ENCODE measurements at regions not wholly inside any gene's neighbourhood (a gene's known extent, or its start where the extent isn't known, plus 50 kb on each side); places are given as distances from the start of the nearest gene placed in this dataset.
"Not testable (repeated sequence)": the region's sequence is repeated elsewhere in the genome, so short reads cannot be mapped to it uniquely, and the experiment has no call there.

GRCh38 chr9:16282718-16283117 lies 587.8 kb downstream of the BNC2 start:
- DNase-seq, result no peak

GRCh38 chr9:16286160-16286559 lies 584.3 kb downstream of the BNC2 start:
- DNase-seq, result no peak

GRCh38 chr9:16289639-16290038 lies 580.8 kb downstream of the BNC2 start:
- DNase-seq, result no peak

GRCh38 chr9:16290169-16290568 lies 580.3 kb downstream of the BNC2 start:
- no peak for DNase-seq

- no peak for DNase-seq
These were observed 578.5 kb downstream of the BNC2 start for GRCh38 chr9:16291921-16292320.

GRCh38 chr9:16293610-16294009 lies 576.9 kb downstream of the BNC2 start:
- DNase-seq, result no peak

GRCh38 chr9:16294133-16294770 lies 576.2 kb downstream of the BNC2 start:
- DNase-seq, result no peak

GRCh38 chr9:16294940-16295339 lies 575.5 kb downstream of the BNC2 start:
- not testable (repeated sequence) for DNase-seq

GRCh38 chr9:16299368-16299767 lies 571.1 kb downstream of the BNC2 start:
- not testable (repeated sequence) for DNase-seq

- no peak for DNase-seq
These were observed 567.0 kb downstream of the BNC2 start for GRCh38 chr9:16303506-16303905.

GRCh38 chr9:16304301-16304700 lies 566.2 kb downstream of the BNC2 start:
- DNase-seq, result no peak

- DNase-seq, result no peak
These were observed 563.9 kb downstream of the BNC2 start for GRCh38 chr9:16306586-16306985.

GRCh38 chr9:16307626-16308195 lies 562.8 kb downstream of the BNC2 start:
- DNase-seq, result no peak

- DNase-seq, result no peak
These were observed 561.8 kb downstream of the BNC2 start for GRCh38 chr9:16308645-16309044.

- DNase-seq, result no peak
These were observed 561.4 kb downstream of the BNC2 start for GRCh38 chr9:16309082-16309468.

GRCh38 chr9:16309469-16310271 lies 560.8 kb downstream of the BNC2 start:
- DNase-seq, result no peak

GRCh38 chr9:16310278-16311110 lies 560.0 kb downstream of the BNC2 start:
- DNase-seq, result no peak

- DNase-seq, result no peak
These were observed 558.4 kb downstream of the BNC2 start for GRCh38 chr9:16312116-16312515.

GRCh38 chr9:16312962-16313546 lies 557.4 kb downstream of the BNC2 start:
- DNase-seq, result no peak

- no peak for DNase-seq
These were observed 556.0 kb downstream of the BNC2 start for GRCh38 chr9:16314476-16314875.

- DNase-seq, result no peak
These were observed 554.8 kb downstream of the BNC2 start for GRCh38 chr9:16315720-16316119.

- DNase-seq, result peak; percentile 16
These were observed 554.0 kb downstream of the BNC2 start for GRCh38 chr9:16316456-16316855.
